Stimulated activated CD4-positive, alpha-beta T cell treated with anti-CD3 and anti-CD28 coated beads, Interleukin-2, amount 100 ng/mL, for 4 hours (primary cell): ENCODE measurements at regions not wholly inside any gene's neighbourhood (a gene's known extent, or its start where the extent isn't known, plus 50 kb on each side); places are given as distances from the start of the nearest gene placed in this dataset.
"Not testable (repeated sequence)": the region's sequence is repeated elsewhere in the genome, so short reads cannot be mapped to it uniquely, and the experiment has no call there.

Experiments
- DNase-seq: peaks from one replicate; pipeline ENCODE4 v3.0.0-alpha.2; 2020; ENCODE audit warnings: low read depth

DNA sequence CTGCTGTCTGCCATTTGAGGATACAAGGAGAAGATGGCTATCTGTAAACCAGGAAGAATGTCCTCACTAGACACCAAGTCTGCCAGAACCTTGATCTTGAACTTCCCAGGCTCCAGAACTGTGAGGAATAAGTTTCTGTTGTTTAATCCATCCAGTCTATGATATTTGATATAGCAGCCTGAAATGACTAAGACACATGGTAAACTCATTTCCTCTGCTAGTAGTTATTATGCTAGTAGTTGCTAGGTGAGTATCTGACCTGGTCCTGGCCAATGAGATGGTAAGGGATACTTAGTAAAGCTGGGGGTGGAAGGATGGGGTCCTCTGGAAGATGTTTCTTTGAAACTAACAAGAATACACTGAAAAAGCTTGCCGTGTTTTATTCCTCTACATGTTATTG lies 280.7 kb upstream of the ARHGEF26 start:
- no peak for DNase-seq

DNA sequence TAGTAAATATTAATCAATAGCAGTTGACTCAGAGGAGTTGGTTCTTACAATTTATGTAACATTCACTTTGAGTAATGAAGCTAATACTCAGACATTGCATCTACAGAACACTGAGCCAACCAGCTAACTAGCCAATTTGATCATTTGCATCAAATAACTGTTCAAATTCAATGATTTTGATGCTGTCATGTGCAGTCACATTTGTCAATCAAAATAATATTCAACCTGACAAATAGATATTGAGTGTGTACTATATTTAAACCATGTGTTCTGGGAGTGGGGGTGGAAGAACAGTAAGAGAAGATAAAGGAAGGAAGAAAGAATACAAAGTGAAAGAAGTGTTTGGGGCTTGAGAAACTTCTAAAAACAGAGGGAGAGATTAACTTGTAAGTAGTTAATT lies 277.2 kb upstream of the ARHGEF26 start:
- no peak for DNase-seq

- DNase-seq, result no peak
Observed at GRCh38 chr3:153845311-153845710, 275.9 kb upstream of the ARHGEF26 start.

DNA sequence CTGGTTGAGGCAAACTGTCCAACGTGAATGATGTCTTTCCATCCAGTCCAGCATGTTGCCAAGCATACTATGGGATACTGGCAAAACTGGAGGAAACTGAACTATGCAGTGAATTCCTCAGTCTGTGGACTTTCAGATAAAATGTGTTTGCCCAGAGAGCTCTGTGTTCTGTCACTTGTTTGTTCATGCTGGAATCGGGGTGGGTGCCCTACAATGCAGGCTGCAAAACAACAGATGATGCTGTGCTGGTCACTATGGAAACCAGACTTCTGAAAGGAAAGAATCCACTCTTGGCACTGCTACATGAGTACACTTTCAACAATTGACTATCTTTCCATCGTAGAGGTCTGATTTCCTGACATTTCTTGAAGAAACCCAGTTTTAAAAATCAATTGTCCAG lies 272.5 kb upstream of the ARHGEF26 start:
- no peak for DNase-seq

GRCh38 chr3:153852355-153852754 lies 268.8 kb upstream of the ARHGEF26 start:
- DNase-seq, result no peak

GRCh38 chr3:153853163-153853562 lies 268.0 kb upstream of the ARHGEF26 start:
- DNase-seq, result no peak

- no peak for DNase-seq
Observed at GRCh38 chr3:153855772-153856171, 265.4 kb upstream of the ARHGEF26 start.

DNA sequence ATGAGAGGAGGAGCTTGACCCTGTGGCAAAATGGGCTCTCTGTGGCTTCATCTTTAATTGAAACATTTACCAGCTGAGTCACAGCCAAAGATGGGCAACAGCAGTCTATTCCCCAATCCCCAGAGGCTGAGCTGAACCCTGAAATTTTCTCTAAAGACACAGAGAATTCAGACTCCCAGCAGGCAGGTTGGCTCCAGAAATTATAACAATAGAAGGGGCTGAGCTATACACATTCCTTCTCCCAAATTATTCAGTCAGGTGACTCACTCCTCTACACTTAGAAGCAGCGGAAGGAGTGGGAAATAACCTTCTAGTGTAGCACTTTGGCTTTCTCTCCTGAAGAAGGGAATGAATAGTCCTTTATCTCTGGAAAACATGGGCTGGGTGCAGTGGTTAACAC lies 264.3 kb upstream of the ARHGEF26 start:
- no peak for DNase-seq

DNA sequence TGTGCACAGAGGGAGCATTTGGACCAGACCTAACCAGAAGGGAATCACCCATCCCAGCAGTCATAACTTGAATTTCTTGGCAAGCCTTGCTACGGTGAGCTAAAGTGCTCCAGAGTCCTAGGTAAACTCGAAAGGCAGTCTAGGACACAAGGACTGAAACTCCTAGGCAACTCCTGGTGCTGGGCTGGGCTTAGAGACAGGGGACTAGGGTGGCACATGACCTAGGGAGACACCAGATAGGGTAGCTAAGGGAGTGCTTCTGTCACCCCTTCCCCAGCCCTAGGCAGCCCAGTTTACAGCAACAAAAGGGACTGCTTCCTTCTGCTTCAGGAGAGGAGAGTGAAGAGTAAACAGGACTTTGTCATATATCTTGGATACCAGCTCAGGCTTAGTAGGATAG lies 256.4 kb upstream of the ARHGEF26 start:
- no peak for DNase-seq

GRCh38 chr3:153866901-153867300 lies 254.3 kb upstream of the ARHGEF26 start:
- DNase-seq, result no peak

GRCh38 chr3:153874348-153874747 lies 246.8 kb upstream of the ARHGEF26 start:
- not testable (repeated sequence) for DNase-seq

- DNase-seq, result no peak
Observed at GRCh38 chr3:153880493-153880892, 240.7 kb upstream of the ARHGEF26 start.

DNA sequence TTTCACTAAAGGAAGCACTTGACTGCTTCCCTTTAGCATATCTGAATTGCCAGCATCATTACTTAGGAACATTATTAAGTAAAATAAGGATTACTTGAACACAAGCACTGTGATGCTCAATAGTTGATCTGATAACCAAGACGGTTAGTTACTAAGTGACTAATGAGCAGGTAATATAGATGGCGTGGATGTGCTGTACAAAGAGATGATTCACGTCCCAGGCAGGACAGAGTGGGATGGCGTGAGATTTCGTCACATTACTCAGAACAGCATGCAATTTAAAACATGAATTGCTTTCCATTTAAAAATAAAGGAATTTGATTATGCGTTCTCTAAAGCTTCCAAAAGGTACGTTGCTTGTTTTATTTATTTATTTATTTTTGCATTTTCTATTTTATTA lies 240.0 kb upstream of the ARHGEF26 start:
- DNase-seq, result no peak

DNA sequence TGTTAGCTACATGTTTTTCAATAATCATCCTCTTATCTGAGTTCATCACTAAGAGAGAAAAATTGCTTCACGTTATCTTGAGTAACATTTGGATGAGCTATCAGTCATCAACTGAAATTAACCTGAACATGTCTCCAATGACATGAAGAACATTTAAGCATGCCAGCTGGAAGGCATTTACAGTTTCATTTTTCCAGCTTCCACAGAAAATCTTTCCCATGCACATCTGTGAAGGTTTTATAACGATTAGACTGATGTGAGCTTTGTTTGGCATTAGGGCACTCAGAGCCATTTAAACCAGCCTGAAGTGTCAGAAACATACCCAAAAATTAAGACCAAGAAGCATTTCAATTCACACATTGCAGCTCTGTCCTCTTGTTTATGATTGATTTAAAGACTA lies 235.8 kb upstream of the ARHGEF26 start:
- DNase-seq, result no peak

DNA sequence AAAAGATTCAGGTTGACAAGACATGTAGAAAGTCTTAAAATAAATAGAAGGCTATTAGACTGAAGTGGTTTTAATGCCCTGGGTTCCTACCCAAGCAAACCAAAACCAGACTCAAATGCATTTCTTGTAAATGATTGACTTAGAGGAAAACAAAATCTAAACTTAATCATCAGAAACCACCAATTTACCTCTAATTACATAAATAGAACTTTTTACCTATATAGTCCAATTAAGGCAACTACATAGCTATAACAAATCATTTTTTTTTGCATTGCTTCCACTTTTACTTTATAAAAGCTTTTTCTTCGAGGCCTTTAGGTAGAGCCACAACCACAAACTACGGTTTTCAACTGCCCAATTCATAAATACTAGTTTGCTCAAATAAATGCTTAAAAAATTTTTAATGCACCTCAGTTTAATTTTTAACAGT lies 231.3 kb upstream of the ARHGEF26 start:
- no peak for DNase-seq

DNA sequence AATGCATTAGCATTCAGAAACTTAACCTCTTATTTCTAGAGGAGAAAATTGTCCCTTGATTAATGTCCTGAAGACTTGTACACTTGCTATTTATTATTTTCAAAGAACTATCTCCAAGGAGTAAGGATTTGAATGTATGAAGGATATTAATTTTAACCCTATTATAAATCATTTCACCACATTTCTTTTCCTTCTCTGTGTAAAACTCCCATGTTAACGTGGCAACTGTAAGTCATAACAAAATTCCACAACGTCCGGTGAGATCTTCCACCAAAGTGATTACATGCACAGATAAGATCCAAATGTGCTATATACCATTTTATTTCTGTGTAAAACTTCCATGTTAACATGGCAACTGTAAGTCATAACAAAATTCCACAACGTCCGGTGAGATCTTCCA lies 229.1 kb upstream of the ARHGEF26 start:
- no peak for DNase-seq

DNA sequence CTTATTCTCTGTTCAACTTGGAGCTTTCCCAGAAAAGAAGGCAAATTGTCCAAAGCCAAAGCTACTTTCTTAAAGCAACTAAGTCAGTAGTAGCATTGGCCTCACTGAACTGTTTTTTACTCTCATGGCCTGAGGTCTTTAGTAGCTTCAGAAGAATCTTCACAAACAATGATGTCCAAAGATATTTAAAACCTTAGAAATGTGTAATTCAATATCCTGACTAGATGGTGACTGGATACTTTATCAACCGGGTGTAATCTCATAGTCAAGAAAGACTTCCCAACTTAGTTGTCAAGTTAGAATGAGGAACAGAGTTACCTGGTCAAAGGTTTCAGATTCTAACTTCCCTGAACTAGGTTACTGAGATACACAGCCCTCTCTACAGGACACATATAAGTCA lies 226.3 kb upstream of the ARHGEF26 start:
- DNase-seq, result no peak

GRCh38 chr3:153896197-153896596 lies 225.0 kb upstream of the ARHGEF26 start:
- DNase-seq, result no peak

GRCh38 chr3:153897025-153897723 lies 224.0 kb upstream of the ARHGEF26 start:
- no peak for DNase-seq

GRCh38 chr3:153897842-153898241 lies 223.3 kb upstream of the ARHGEF26 start:
- no peak for DNase-seq

- DNase-seq, result no peak
Observed at GRCh38 chr3:153901152-153901551, 220.0 kb upstream of the ARHGEF26 start.

- no peak for DNase-seq
Observed at GRCh38 chr3:153901991-153902390, 219.2 kb upstream of the ARHGEF26 start.

DNA sequence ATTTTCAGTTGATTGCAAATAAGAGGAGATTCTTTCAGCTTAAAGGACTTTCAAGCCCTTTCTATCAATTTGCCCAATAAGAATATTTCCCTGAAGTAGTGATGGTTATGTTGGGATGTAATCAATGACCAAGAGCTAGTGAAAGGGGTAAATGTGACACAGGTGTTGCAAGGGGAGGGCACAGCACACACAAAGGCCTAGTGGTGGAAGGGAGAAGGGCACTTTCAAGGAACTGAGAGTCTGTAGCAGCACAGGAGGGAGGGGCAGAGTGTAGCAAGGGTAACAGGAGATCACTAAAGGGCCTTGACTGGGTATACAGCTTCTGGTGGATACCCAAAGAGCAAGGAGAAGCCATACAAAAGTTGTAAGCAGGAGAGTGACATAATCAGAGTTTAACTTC lies 217.8 kb upstream of the ARHGEF26 start:
- DNase-seq, result no peak

GRCh38 chr3:153906366-153906765 lies 214.8 kb upstream of the ARHGEF26 start:
- DNase-seq, result no peak

- no peak for DNase-seq
Observed at GRCh38 chr3:153910387-153910786, 210.8 kb upstream of the ARHGEF26 start.
